ENCODE measurements at regions not wholly inside any gene's neighbourhood (a gene's known extent, or its start where the extent isn't known, plus 50 kb on each side); places are given as distances from the start of the nearest gene placed in this dataset.
"Not testable (repeated sequence)": the region's sequence is repeated elsewhere in the genome, so short reads cannot be mapped to it uniquely, and the experiment has no call there.

- not testable (repeated sequence) for H3K9me3 Mint-ChIP-seq; H3K36me3 Mint-ChIP-seq; H3K27me3 Mint-ChIP-seq; H3K4me1 Mint-ChIP-seq; DNase-seq; H3K4me3 Mint-ChIP-seq; H3K27ac Mint-ChIP-seq; ATAC-seq (replicated peaks)
Measured at GRCh38 chrY:18599606-18600005, 53.1 kb downstream of the HSFY1 start.

- not testable (repeated sequence) for H3K36me3 Mint-ChIP-seq, H3K4me3 Mint-ChIP-seq
- peak in 1 of 2 donors; percentile 83 for ATAC-seq (replicated peaks)
Measured at GRCh38 chrY:18601287-18601686, 54.8 kb downstream of the HSFY1 start.

GRCh38 chrY:18606251-18606650 lies 59.7 kb downstream of the HSFY1 start:
- not testable (repeated sequence) for H3K27ac Mint-ChIP-seq; H3K9me3 Mint-ChIP-seq; H3K36me3 Mint-ChIP-seq; ATAC-seq (replicated peaks); H3K4me3 Mint-ChIP-seq; DNase-seq; H3K4me1 Mint-ChIP-seq; H3K27me3 Mint-ChIP-seq

More at GRCh38 chrY:18601287-18601686, 54.8 kb downstream of the HSFY1 start:
- H3K4me1 Mint-ChIP-seq, H3K9me3 Mint-ChIP-seq, DNase-seq, H3K27ac Mint-ChIP-seq, H3K27me3 Mint-ChIP-seq: not testable (repeated sequence)

GRCh38 chrY:18608205-18608604 lies 61.7 kb downstream of the HSFY1 start:
- not testable (repeated sequence) for H3K4me1 Mint-ChIP-seq; H3K4me3 Mint-ChIP-seq; H3K27ac Mint-ChIP-seq; H3K9me3 Mint-ChIP-seq; ATAC-seq (replicated peaks); DNase-seq; H3K36me3 Mint-ChIP-seq; H3K27me3 Mint-ChIP-seq

- not testable (repeated sequence) for H3K9me3 Mint-ChIP-seq; H3K4me1 Mint-ChIP-seq; H3K4me3 Mint-ChIP-seq; ATAC-seq (replicated peaks); H3K36me3 Mint-ChIP-seq; H3K27me3 Mint-ChIP-seq; DNase-seq; H3K27ac Mint-ChIP-seq
Measured at GRCh38 chrY:18615809-18616208, 69.3 kb downstream of the HSFY1 start.

GRCh38 chrY:18629805-18630516 lies 83.4 kb downstream of the HSFY1 start:
- not testable (repeated sequence) for H3K36me3 Mint-ChIP-seq; H3K27ac Mint-ChIP-seq; DNase-seq; H3K4me1 Mint-ChIP-seq; H3K9me3 Mint-ChIP-seq; H3K4me3 Mint-ChIP-seq; ATAC-seq (replicated peaks); H3K27me3 Mint-ChIP-seq

GRCh38 chrY:18630571-18630970 lies 84.1 kb downstream of the HSFY1 start:
- H3K9me3 Mint-ChIP-seq; H3K27me3 Mint-ChIP-seq; H3K36me3 Mint-ChIP-seq; H3K4me1 Mint-ChIP-seq; H3K27ac Mint-ChIP-seq; H3K4me3 Mint-ChIP-seq; DNase-seq; ATAC-seq (replicated peaks): not testable (repeated sequence)

GRCh38 chrY:18631610-18632009 lies 85.1 kb downstream of the HSFY1 start:
- H3K4me1 Mint-ChIP-seq = not testable (repeated sequence)

GRCh38 chrY:18650746-18651145 lies 104.2 kb downstream of the HSFY1 start:
- ATAC-seq (replicated peaks) (no peak), DNase-seq (no peak)
- no peaks in the 10 kb centered on the region for H3K4me1 Mint-ChIP-seq
- H3K9me3 Mint-ChIP-seq = no peaks in the 10 kb centered on the region
- no peaks in the 10 kb centered on the region for H3K36me3 Mint-ChIP-seq
- H3K27ac Mint-ChIP-seq = no peak overlapping the region
- H3K27me3 Mint-ChIP-seq = peaks cover 0 to 12% of the 10 kb centered on the region in 2 donors
- no peak overlapping the region for H3K4me3 Mint-ChIP-seq

More at GRCh38 chrY:18631610-18632009, 85.1 kb downstream of the HSFY1 start:
- not testable (repeated sequence) for H3K27ac Mint-ChIP-seq; H3K9me3 Mint-ChIP-seq; H3K27me3 Mint-ChIP-seq; ATAC-seq (replicated peaks); DNase-seq; H3K36me3 Mint-ChIP-seq; H3K4me3 Mint-ChIP-seq

GRCh38 chrY:18664559-18664958 lies 109.0 kb downstream of the HSFY2 start:
- no peak for DNase-seq
- H3K27me3 Mint-ChIP-seq = peaks cover 0 to 5% of the 10 kb centered on the region in 2 donors
- H3K4me3 Mint-ChIP-seq = peak overlapping the region in 1 of 2 donors; percentile 41
- no peak overlapping the region for H3K27ac Mint-ChIP-seq
- no peaks in the 10 kb centered on the region for H3K36me3 Mint-ChIP-seq
- H3K4me1 Mint-ChIP-seq = no peaks in the 10 kb centered on the region
- ATAC-seq (replicated peaks) = peak in 1 of 2 donors; percentile 84
- H3K9me3 Mint-ChIP-seq = no peaks in the 10 kb centered on the region

GRCh38 chrY:18669790-18670189 lies 103.7 kb downstream of the HSFY2 start:
- no peak for DNase-seq

GRCh38 chrY:18671970-18672369 lies 101.6 kb downstream of the HSFY2 start:
- Mint-ChIP-seq H3K4me3 (no peak overlapping the region), H3K36me3 (no peaks in the 10 kb centered on the region), H3K27ac (no peak overlapping the region), H3K27me3 (no peaks in the 10 kb centered on the region), H3K4me1 (no peaks in the 10 kb centered on the region), H3K9me3 (no peaks in the 10 kb centered on the region)
- DNase-seq = no peak
- no peak for ATAC-seq (replicated peaks)

More at GRCh38 chrY:18669790-18670189, 103.7 kb downstream of the HSFY2 start:
- no peak overlapping the region for H3K27ac Mint-ChIP-seq
- H3K4me3 Mint-ChIP-seq = no peak overlapping the region
- ATAC-seq (replicated peaks) = no peak
- no peaks in the 10 kb centered on the region for H3K4me1 Mint-ChIP-seq
- no peaks in the 10 kb centered on the region for H3K27me3 Mint-ChIP-seq
- no peaks in the 10 kb centered on the region for H3K36me3 Mint-ChIP-seq
- H3K9me3 Mint-ChIP-seq = no peaks in the 10 kb centered on the region

GRCh38 chrY:18686027-18686426 lies 87.5 kb downstream of the HSFY2 start:
- not testable (repeated sequence) for H3K4me3 Mint-ChIP-seq; ATAC-seq (replicated peaks); H3K4me1 Mint-ChIP-seq

GRCh38 chrY:18688362-18688761 lies 85.2 kb downstream of the HSFY2 start:
- not testable (repeated sequence) for H3K27ac Mint-ChIP-seq; H3K4me1 Mint-ChIP-seq; H3K27me3 Mint-ChIP-seq; H3K9me3 Mint-ChIP-seq; H3K36me3 Mint-ChIP-seq; ATAC-seq (replicated peaks); DNase-seq; H3K4me3 Mint-ChIP-seq

More at GRCh38 chrY:18686027-18686426, 87.5 kb downstream of the HSFY2 start:
- H3K36me3 Mint-ChIP-seq, H3K9me3 Mint-ChIP-seq, DNase-seq, H3K27me3 Mint-ChIP-seq, H3K27ac Mint-ChIP-seq: not testable (repeated sequence)

GRCh38 chrY:18689420-18689819 lies 84.1 kb downstream of the HSFY2 start:
- ATAC-seq (replicated peaks); DNase-seq; H3K27me3 Mint-ChIP-seq; H3K4me1 Mint-ChIP-seq; H3K9me3 Mint-ChIP-seq; H3K36me3 Mint-ChIP-seq; H3K27ac Mint-ChIP-seq; H3K4me3 Mint-ChIP-seq: not testable (repeated sequence)

Measured in stimulated activated naive B cell treated with anti-CD40 and anti-IgM and Interleukin-4, amounts not matched to agents 10 μg/mL and 1 μg/mL and 100 μg/mL, for 72 hours (primary cell).